Kidney capillary endothelial cell (primary cell): ENCODE measurements at regions not wholly inside any gene's neighbourhood (a gene's known extent, or its start where the extent isn't known, plus 50 kb on each side); places are given as distances from the start of the nearest gene placed in this dataset.
"Not testable (repeated sequence)": the region's sequence is repeated elsewhere in the genome, so short reads cannot be mapped to it uniquely, and the experiment has no call there.

Experiments
- DNase-seq: peaks from one replicate; pipeline ENCODE4 v3.0.0-alpha.2; 2018; ENCODE audit warnings: low spot score

DNA sequence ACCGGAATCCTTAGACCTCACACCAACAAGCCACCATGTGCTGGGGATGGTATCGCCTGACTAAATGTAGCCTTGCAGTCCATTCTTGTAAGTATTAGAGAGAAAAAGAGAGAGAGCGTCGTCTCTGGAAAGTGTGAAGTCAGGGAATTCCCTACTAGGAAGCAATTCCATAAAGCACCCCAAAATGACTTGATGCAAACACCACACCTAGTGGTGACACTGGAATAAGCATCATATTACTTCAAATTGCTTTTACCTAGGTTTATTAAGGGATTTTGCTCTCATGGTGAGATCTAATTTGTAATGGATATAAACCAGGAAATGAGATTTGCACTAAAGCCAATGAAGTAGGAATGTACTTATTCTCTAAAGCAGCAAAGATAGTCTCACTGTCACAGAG is 111.4 kb upstream of the METTL9 start:
- DNase-seq: not testable (repeated sequence)

DNA sequence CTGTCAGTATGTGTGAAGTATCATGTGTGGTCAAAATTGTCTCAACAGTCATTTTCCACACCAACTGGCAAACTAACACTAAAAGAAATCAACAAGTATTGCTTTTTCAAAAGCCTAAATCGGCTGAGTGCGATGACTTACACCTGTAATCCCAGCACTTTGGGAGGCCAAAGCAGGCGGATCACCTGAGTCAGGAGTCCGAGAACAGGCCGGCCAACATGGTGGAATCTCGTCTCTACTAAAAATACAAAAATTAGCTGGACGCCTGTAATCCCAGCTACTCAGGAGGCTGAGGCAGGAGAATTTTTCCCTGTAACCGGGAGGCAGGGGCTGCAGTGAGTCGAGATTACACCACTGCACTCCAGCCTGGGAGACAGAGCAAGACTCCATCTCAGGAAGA is 100.3 kb upstream of the METTL9 start:
- not testable (repeated sequence) for DNase-seq

GRCh38 chr16:21501223-21501868 is 98.0 kb upstream of the METTL9 start:
- not testable (repeated sequence) for DNase-seq

GRCh38 chr16:21501869-21502667 is 97.3 kb upstream of the METTL9 start:
- peak; percentile 95 for DNase-seq

DNA sequence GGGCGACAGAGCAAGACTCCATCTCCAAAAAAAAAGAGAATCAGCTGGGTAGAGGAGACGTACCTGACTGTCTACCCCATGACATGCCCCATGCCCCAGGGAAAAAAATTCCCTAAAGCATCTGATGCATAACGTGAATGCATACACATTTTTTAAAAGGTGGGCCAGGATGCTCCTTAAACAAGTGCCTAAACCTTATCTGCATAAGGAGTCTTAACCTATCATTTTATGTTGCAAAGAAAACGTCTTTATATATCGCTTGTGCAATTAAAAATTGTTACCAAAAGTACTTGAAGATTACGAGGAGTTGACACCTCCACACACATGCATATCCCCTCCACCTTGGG is 95.8 kb upstream of the METTL9 start:
- DNase-seq: not testable (repeated sequence)

GRCh38 chr16:21503941-21504832 is 95.2 kb upstream of the METTL9 start:
- not testable (repeated sequence) for DNase-seq

DNA sequence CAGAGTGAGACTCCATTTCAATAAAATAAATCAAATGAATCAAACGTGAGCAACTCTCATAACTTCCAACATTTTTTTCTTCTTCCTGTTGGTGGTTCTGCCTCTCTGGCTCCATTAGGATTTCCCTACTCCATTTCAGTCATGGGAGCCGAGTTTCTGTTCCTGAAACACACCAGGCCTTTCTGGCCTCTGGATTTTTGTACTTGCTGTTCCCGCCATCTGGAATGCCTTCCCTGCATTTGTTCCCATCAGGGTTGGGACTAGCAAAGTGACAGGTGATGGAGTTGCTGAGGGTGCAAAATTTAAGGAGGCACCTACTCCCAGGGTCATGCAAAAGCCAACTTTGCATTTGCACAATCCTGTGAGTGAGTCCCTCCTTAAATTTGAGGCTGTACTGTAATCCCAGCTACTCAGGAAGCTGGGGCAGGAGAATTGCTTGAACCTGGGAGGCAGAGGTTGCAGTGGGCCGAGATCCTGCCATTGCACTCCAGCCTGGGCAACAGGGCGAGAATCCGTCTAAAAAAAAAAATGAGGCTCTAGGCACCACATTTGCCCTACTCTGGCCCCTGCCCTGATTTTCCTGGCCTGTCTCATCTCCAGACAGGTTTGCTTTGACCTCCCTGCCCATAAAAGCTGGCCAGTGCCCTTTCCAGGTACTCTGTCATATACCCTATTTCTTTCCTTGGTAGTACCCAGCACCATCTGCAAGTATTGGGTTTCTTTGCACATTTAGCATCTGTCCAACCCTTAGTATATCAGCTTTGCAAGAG is 93.4 kb upstream of the METTL9 start:
- DNase-seq: not testable (repeated sequence)

GRCh38 chr16:21506857-21507456 is 92.4 kb upstream of the METTL9 start:
- not testable (repeated sequence) for DNase-seq

- not testable (repeated sequence) for DNase-seq
These were observed 91.6 kb upstream of the METTL9 start for GRCh38 chr16:21507631-21508305.

DNA sequence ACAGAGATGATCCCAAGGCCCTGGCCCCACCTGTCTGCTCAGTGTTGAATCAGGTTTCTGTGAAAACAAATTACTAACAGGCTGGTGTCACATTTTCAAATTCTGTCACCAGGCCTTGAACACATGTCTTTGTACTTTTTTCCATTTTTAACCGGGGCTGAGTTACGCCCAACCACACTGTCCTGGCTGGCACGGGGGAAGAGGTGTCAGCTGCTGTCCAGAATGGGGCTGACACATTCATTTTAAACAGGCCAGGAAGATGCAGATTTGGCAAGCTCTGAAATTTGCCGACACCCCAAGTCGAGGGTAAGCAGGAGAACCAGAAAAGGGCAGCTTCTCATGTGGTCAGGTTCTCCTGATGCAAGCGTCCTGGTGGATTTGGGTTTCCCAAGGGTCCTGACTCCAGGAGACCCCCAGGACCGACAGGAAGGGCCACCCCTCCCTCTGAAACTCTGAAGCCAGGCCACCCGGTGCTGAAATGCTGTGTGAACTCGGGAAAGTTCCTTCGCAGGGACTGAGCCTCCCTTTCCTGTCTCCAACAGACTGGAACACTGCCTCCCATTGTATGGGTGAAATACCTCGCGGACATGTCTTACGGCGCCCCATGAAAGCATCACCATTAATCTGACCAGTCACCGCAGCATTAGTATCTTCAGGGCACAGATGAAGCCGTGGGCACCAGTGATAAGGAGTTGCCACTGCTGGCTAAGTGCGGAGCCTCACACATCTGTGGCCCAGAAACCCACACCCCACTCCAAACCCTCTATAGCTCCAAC is 90.5 kb upstream of the METTL9 start:
- not testable (repeated sequence) for DNase-seq

GRCh38 chr16:21509437-21510086 is 89.8 kb upstream of the METTL9 start:
- DNase-seq: not testable (repeated sequence)

DNA sequence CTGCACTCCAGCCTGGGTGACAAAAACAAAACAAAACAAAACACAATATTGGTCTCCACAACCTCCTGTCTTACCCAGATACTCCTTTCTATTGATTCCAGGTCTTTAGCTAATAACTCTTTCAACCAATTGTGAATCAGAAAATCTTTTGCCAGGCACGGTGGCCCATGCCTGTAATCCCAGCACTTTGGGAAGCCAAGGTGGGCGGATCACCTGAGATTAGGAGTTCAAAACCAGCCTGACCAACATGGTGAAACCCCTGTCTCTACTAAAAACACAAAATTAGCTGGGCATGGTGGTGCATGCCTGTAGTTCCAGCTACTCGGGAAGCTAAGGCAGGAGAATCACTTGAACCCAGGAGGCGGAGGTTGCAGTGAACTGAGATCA is 88.5 kb upstream of the METTL9 start:
- not testable (repeated sequence) for DNase-seq

DNA sequence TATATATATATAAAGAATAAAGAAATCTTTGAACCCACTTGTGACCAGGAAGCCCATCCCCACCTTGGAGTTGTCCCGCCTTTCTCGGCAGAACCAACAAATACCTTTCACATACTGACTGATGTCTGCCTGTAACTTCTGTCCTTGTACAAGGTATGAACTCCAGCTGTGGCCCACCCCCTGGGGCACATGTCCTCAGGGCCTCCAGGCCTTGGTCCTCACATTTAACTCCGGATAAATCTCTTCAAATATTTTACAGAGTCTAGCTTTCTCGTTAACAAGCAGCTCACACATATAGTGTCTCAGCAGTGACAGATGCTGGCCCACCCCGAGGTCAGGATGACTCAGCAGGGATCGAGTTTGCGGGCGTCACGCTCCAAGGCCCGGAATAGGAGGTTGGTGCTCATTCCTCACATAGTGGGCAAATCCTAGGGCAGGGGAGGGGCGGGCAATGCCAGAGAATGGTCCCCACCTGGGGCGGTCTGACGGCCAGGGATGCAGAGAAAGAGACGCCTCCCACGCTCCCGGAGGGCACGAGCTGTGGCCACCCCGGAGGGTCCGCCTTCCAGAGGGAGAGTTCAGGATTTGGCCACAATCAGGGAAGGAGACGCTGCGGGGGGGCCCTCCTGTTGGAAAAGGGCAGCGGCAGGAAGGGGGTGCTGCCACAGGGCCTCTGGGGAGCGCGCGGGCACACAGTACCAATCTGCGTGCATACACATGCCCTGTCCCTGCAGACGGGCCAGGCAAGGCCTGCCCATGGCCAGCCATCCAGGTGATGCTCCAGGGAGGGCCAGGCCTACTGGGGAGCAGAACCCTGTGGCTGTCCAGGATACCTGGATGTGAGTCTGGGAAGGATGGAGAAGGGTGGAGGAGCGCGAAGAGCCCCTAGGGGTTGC is 87.8 kb upstream of the METTL9 start:
- not testable (repeated sequence) for DNase-seq

DNA sequence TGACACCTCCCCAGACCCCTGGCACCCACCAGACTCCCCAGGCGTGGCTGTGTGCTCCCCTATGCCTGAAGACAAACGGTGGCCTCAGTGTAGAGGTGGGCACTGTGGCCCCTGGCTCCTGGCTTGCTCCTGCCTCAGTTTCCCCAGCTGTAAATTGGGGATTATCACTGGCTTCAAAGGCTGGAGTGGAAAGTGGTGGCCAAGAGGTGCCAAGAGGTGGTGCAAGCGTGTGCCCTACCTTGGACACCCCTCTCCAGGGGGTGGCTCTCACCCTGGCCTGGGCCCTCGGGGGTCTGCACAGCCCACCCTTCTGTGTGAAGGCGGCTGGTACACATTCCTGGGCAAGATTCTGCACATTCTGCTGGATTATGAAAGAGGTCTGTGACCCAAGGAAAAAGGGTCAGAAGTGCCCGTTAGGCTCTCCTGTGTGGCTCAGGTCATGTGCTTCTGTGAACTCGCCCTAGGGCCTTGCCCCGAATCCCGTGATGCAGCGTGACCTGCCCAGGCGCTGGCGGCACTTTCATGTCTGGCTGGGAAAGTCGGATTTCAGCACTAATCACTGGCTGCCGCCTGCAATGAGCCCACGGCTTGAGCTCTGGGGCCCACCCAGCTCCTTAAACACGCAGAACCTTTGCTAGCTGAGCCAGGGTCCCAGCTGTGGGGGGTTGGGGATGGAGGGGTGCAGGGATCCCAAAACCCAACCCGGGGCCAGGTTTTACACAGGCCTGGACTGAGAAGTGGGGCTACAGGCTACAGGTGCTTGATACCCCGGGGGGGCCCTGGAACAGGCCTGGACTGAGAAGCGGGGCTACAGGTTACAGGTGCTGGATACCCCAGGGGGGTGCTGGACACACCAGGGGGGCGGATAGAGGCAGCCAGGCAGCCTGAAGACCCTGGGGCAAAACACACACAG is 86.8 kb upstream of the METTL9 start:
- not testable (repeated sequence) for DNase-seq

DNA sequence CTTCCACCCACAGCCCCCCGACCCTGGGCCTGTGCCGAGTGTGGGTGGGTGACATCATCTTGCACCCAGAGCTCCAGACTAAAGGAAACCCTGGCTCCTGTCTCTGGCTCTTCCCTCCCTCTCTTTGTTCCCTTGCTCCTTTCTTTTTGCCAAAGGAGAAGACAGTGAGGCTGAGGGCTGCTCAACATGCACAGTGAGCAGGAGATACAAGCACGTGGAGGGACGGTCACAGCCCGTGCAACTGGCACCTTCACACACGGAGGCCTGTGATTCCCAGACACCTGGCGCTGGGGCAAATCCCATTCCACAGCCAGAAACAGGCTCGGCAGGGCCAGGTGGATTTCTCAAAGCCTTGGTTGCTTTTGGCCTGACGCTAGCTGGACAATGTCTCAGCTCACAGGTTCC is 86.0 kb upstream of the METTL9 start:
- not testable (repeated sequence) for DNase-seq

DNA sequence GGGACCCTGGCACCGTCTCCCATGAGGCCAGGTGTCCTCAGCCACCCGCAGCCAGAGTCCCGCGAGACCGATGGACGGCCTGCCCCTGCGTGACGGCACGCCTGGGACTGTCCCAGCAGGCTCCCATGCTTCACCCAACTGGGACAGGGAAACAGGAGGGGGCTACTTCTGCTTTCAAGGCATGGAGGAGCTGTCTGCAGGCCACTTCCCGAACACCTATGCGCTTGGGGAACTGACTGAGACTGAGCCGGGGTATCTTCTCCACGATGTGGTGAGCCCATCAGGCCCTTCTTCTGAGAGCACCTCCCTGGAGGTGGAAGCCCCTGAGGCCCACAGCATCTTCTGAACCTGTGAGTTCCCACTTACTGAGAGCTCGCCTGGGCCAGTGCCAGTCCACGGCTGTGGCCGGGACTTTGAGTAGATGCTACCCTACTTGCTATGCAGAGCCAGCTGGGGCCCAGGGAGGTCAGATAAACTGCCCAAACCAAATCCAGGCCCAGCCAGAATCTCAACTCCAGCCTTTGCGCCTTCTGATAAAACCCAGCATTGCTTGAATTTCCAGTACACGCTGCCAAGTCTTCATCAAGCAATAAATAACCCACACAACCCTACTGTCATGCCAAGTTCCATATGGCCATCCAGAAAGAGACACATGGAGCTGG is 85.4 kb upstream of the METTL9 start:
- not testable (repeated sequence) for DNase-seq

GRCh38 chr16:21514474-21514840 is 84.9 kb upstream of the METTL9 start:
- DNase-seq: not testable (repeated sequence)
